Stimulated activated naive CD8-positive, alpha-beta T cell treated with anti-CD3 and anti-CD28 coated beads, Interleukin-15, Interleukin-2, amounts not matched to agents 100 U/mL and 50 U/mL, for 24 hours (primary cell): ENCODE measurements at regions not wholly inside any gene's neighbourhood (a gene's known extent, or its start where the extent isn't known, plus 50 kb on each side); places are given as distances from the start of the nearest gene placed in this dataset.
A peak's percentile ranks its signal among the peaks of the same experiment; 100 is the strongest.
"Not testable (repeated sequence)": the region's sequence is repeated elsewhere in the genome, so short reads cannot be mapped to it uniquely, and the experiment has no call there.

ENCODE experiments used
- ATAC-seq: fragments of 150-1000 bp; cut with Tn5 transposase; one replicate; pipeline ENCODE4 v1.10.0; 2021
- DNase-seq: peaks from one replicate; pipeline ENCODE4 v3.0.0; 2021

DNA sequence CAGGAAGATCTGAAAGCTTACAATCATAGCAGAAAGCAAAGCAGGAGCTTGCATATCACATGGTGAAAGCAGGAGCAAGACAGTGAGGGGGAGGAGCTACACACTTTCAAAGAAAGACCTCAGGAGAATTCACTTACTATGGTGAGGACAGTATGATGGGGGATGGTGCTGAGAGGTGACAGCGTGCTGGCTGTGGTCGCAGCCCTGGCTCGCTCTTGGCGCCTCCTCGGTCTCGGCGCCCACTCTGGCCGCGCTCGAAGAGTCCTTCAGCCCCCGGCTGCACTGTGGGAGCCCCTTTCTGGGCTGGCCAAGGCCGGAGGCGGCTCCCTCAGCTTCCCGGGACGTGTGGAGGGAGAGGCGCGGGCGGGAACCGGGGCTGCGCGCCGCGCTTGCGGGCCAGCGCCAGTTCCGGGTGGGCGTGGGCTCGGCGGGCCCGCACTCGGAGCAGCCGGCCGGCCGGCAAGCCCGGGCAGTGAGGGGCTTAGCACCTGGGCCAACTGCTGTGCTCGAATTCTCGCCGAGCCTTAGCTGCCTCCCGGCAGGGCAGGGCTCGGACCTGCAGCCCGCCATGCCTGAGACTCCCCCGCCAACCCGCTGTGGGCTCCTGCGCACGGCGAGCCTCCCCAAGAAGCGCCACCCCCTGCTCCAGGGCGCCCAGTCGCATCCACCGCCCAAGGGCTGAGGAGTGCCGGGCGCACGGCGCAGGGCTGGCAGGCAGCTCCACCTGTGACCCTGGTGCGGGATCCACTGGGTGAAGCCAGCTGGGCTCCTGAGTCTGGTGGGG lies 131.9 kb upstream of the SPATS2L start:
- DNase-seq (no peak), ATAC-seq (no peak)

DNA sequence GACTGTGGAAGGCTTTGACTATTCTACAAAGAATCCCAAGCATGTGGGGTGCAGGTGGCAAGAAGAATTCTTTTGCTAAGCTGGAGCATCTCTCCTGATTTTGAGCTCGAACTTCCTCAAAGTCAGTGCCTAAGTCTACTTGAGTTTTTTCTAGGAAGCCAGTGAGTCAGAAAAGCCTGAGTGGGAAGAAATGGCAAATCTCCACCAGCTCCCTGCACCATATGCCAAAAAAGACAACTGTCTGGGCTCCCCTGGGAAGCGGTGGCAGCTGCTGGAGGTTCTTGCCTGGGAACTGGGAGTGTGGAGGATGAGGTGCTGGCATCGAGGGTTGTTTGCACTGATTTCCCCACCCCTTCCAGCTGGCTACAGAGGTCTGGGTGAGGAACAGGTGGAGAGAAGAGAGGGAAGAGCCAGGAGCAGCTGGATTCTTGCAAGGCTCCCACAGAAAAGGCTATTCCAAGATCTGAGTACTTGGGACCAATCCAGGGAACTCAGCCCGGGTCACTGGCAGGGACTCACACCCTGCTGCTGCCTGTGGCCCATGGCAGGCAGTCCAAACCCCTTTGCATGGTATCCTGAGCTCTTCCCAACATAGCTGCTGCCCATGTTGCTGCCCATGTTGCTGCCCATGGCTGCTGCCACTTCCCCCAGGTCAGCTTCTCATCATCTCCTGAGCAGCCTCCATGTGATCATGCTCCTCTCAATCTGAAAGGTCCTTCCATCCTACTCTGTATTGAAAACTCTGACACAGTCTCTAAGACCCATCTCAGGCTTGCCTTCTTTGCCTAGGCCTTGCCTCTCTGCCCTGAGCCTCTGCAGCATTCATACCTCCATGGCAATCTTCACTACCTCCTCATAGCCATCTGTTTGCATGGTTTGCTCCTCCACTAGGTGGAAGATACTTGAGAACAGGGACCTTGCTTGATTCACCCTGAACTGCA lies 128.3 kb upstream of the SPATS2L start:
- ATAC-seq: no peak
- no peak for DNase-seq

DNA sequence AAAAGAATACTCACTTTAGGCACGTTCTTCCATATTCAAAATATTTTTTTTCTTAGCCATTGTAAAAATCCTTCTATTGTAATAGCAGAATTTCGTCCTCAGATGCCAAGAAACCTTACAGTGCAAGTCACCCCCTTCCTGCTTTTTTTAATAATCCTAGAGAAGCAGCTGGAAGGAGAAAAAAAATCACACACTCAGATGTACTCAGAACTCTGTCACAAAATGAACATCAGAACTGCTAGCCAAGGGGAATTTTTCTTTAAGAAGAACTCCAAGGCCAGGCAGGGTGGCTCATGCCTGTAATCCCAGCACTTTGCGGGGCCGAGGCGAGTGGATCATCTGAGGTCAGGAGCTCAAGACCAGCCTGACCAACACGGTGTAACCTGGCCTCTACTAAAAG lies 127.3 kb upstream of the SPATS2L start:
- ATAC-seq (no peak), DNase-seq (no peak)

DNA sequence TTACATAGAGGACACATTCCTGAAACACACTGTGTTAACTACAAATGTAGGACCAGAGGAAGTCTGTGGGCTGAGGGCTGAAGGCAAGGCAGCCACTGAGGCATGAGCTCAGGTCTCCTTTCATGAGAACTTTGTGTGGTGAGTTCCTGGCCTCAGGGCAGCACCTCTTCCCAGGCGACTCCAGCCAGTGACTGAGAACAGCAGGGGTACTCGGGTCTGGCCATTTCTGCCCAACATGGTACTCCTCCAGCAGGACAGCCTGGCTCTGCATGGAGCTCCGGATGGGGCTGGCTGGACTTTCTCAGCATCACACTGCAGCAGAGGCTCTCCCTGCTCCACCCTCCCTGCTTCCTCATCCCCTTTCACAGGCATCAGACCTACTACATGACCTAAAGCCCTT lies 125.5 kb upstream of the SPATS2L start:
- DNase-seq (no peak), ATAC-seq (no peak)

GRCh38 chr2:200181755-200182154 lies 124.7 kb upstream of the SPATS2L start:
- DNase-seq: no peak
- ATAC-seq: no peak

GRCh38 chr2:200184748-200185627 lies 121.5 kb upstream of the SPATS2L start:
- no peak for DNase-seq
- ATAC-seq: no peak

- DNase-seq (no peak), ATAC-seq (no peak)
These were observed 120.9 kb upstream of the SPATS2L start for GRCh38 chr2:200185628-200186000.

DNA sequence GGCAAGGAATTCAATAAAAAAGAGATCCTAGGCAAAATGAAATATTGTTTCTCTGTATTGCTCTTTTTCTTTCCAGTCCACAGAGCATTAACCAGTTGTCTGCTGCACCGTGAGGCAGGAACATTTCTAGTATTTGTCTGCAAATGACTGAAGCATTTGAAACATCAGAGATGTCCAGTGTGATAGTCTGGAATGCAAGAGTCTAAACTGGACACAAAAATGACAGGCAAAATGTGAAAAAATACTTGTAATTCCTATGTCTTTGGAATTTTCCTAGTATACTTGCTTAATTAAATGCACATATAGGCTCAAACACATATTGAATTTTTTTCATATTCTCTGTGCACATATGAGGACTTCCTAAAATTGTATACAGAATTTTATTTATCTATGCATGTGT lies 120.5 kb upstream of the SPATS2L start:
- ATAC-seq: no peak
- DNase-seq: no peak

GRCh38 chr2:200188876-200189275 lies 117.6 kb upstream of the SPATS2L start:
- ATAC-seq: no peak

GRCh38 chr2:200189964-200190363 lies 116.5 kb upstream of the SPATS2L start:
- DNase-seq: no peak
- no peak for ATAC-seq

More at GRCh38 chr2:200188876-200189275, 117.6 kb upstream of the SPATS2L start:
- DNase-seq: no peak

DNA sequence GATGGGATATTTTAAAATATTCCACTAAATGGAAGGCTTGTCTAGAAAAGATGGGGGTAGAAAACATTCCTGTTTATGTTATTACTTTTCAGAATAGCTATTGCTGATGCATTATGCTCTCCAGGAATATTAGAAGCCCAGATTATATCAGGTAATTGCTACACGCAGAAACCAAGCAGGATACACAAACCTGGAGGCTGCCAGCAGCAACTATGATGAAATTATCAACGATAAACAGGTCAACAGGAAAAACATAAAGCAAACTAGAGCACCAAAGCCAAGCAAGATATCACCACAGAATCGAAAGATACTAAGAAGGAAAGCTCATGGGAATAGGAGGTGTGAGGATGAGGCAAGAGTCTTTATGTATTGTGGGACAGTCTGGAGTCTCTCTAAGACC lies 113.2 kb upstream of the SPATS2L start:
- ATAC-seq: no peak
- DNase-seq: no peak

GRCh38 chr2:200193791-200194190 lies 112.7 kb upstream of the SPATS2L start:
- DNase-seq (no peak), ATAC-seq (no peak)

GRCh38 chr2:200194746-200195145 lies 111.7 kb upstream of the SPATS2L start:
- no peak for ATAC-seq

DNA sequence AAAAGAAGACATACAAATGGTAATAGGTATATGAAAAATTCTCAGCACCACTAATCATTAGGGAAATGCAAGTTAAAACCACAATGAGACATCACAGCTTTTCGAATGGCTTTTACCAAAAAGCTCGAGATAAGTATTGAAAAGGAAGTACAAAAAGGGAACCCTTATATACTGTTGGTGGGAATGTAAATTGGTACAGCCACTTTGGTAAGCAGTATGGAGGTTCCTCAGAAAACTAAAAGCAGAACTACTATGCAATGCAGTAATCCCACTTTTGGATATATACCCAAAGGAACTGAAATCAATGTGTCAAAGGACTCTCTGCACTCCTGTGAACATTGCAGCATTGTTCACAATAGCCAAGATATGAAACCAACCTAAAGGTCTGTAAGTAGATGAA lies 107.5 kb upstream of the SPATS2L start:
- no peak for ATAC-seq
- no peak for DNase-seq

More at GRCh38 chr2:200194746-200195145, 111.7 kb upstream of the SPATS2L start:
- DNase-seq: no peak

DNA sequence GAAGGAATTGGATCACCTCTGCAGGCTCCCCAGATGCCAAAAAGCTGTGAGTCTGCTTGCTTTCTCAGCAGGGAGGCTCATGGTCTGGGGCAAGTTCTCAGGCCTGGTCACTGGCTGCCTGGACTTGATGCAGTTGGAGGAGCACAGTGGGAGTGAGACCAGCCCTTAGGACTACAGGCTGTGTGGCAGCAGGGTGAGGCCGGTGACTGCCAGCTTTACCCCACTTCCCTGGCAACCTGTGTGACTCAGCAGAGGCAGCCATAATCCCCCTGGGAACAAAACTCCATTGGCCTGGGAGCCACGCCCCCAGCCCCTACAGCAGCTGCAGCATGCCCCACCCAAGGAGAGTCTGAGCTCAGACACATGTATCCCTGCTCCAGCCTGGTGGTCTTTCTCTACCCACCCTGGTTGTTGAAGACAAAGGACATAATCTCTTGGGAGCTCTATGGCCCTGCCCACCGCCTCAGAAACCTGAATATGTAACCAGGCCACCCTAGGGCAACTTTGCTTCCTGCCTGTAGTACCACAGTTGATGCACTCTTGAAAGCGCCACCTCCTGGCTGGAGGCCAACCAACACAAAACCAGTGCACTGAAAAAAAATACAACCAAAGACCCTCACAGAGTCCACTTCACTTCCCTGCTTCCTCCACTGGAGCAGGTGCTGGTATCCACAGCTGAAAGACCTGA lies 106.8 kb upstream of the SPATS2L start:
- DNase-seq (peak; percentile 9), ATAC-seq (no peak)

DNA sequence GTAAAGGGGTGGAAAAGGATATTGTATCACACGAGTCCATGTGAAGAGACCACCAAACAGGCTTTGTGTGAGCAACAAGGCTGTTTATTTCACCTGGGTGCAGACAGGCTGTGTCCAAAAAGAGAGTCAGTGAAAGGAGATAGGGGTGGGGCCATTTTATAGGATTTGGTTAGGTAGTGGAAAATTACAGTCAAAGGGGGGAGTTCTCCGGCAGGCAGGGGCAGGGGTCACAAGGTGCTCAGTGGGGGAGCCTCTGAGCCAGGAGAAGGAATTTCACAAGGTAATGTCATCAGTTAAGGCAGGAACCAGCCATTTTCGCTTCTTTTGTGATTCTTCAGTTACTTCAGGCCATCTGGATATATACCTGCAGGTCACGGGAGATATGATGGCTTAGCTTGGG lies 104.7 kb upstream of the SPATS2L start:
- not testable (repeated sequence) for ATAC-seq, DNase-seq

DNA sequence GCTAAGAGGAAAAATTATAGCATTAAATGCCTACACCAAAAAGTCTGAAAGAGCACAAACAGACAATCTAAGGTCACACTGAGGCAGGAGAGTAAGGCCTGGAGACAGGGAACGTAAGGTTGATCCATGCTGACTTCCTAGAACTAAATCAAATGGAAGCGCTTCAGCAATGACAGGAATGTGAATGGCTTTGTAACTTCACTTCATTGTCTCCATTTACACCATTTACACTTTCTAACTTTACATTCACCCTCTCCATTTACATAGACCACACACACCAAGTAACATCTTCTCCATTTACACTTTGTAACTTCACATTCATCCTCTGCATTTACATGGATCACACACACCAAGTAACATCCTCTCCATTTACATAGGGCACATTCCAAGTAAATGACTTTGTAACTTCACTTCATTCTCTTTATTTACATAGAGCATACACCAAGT lies 103.1 kb upstream of the SPATS2L start:
- no peak for ATAC-seq

DNA sequence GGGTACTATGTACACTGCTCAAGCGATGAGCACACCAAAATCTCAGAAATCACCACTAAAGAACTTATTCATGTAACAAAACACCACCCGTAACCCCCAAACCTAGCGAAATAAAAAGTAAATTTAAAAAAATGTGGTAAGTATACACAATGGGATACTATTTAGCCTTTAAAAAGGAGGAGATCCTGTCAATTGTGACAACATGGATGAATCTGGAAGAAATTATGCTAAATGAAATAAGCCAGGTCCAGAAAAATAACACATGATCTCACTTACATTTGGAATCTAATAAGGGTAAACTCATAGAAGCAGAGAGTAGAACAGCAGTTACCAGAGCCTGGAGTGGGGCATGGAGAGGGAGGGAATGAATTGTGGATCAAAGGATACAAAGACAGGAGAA lies 98.5 kb upstream of the SPATS2L start:
- DNase-seq: no peak
- ATAC-seq: no peak

More for the DNA sequence above, 103.1 kb upstream of the SPATS2L start:
- DNase-seq: no peak

DNA sequence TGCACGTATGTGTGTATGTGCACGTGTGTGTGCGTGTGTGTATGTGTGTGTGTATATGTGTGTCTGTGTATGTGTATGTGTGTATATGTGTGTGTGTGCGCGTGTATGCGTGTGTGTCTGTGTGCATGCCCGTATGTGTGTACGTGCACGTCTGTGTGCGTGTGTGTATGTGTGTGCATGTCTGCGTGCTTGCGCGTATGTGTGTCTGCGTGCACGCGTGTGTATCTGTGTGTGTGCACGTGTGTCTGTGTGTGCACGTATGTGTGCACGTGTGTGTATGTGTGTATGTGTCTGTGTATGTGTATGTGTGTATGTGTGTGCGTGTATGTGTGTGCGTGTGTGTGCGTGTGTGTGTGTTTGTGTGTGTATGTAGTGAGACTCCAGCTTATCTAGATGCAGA lies 97.5 kb upstream of the SPATS2L start:
- ATAC-seq (no peak), DNase-seq (no peak)

DNA sequence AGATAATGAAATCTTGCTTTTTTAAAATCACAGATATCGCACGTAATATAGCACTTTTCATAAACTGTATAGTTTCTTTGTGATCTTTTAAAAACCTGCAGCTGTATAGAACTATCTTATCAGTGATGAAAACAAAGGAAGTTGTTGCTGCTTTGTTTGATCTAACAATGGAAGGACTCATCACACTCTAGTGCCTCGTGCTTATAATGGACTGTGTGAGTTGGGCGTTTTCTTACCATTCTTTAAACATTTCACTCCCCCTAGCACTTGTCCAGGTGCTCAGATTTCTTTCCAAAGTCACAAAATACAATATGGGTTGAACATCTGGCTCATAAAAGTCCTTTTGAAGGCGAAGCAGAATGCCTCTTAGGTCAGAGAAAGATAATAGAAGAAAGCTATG lies 94.8 kb upstream of the SPATS2L start:
- ATAC-seq (no peak), DNase-seq (no peak)

- ATAC-seq: no peak
These were observed 93.5 kb upstream of the SPATS2L start for GRCh38 chr2:200212862-200213425.

More at GRCh38 chr2:200212862-200213425, 93.5 kb upstream of the SPATS2L start:
- DNase-seq: no peak
